ENCODE measurements at regions not wholly inside any gene's neighbourhood (a gene's known extent, or its start where the extent isn't known, plus 50 kb on each side); places are given as distances from the start of the nearest gene placed in this dataset.
"Not testable (repeated sequence)": the region's sequence is repeated elsewhere in the genome, so short reads cannot be mapped to it uniquely, and the experiment has no call there.

DNA sequence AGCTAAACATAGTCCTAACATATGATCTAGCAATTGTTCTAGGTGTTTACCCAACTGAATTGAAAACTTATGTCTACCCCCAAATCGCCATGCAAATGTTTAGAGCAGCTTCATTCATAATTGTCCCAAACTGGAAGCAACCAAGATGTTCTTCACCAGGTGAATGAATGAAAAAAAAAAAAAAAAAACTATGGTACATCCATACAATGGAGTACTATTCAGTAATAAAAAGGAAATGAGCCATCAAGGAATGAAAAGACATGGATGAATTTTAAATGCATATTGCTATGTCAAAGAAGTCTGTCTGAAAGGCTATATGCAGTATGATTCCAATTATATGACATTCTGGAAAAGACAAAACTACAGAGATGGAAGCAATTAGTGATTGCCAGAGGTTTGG lies 98.6 kb upstream of the ITPRID2 start:
- in situ Hi-C loops (cut with HindIII; ENCODE audit: low sequenced_read_pairs) = no loop called here
- no peak for DNase-seq (ENCODE audit: low read depth)
- TF ChIP-seq, protein P1, sequence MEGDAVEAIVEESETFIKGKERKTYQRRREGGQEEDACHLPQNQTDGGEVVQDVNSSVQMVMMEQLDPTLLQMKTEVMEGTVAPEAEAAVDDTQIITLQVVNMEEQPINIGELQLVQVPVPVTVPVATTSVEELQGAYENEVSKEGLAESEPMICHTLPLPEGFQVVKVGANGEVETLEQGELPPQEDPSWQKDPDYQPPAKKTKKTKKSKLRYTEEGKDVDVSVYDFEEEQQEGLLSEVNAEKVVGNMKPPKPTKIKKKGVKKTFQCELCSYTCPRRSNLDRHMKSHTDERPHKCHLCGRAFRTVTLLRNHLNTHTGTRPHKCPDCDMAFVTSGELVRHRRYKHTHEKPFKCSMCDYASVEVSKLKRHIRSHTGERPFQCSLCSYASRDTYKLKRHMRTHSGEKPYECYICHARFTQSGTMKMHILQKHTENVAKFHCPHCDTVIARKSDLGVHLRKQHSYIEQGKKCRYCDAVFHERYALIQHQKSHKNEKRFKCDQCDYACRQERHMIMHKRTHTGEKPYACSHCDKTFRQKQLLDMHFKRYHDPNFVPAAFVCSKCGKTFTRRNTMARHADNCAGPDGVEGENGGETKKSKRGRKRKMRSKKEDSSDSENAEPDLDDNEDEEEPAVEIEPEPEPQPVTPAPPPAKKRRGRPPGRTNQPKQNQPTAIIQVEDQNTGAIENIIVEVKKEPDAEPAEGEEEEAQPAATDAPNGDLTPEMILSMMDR (IDR thresholded peaks at IDR 0.05; ENCODE audit: low read depth, low read length, missing control alignments) = no peak
- H3K4me3 ChIP-seq (ENCODE audit: low read depth, low read length) = no peak overlapping the region

DNA sequence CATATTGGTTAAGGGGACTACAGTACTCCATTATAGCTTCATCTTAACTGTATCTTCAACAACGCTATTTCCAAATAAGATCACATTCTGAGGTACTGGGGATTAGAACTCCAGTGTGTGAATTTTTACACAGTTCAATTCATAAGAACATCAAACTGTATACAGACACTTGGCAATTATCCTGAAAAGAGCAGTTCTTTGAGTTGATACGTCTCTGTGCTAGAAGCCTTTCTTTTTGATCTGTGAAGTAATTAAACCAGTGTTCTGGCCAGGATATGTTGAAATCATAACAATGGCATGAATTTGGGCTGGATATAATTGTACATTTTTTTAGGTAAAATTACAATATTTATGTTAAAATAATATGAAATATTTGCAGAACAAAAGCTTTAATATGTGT lies 93.5 kb upstream of the ITPRID2 start:
- TF ChIP-seq, protein P1 (IDR thresholded peaks at IDR 0.05; ENCODE audit: low read depth, low read length, missing control alignments) = no peak
- DNase-seq (ENCODE audit: low read depth) = no peak
- no peak overlapping the region for H3K4me3 ChIP-seq (ENCODE audit: low read depth, low read length)
- in situ Hi-C loops (cut with HindIII; ENCODE audit: low sequenced_read_pairs) = no loop called here

DNA sequence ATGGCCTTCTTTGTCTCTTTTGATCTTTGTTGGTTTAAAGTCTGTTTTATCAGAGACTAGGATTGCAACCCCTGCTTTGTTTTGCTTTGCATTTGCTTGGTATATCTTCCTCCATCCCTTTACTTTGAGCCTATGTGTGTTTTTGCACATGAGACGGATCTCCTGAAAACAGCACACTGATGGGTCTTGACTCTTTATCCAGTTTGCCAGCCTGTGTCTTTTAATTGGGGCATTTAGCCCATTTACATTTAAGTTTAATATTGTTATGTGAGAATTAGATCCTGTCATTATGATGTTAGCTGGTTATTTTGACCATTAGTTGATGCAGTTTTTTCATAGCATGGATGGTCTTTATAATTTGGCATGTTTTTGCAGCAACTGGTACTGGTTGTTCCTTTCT lies 89.2 kb upstream of the ITPRID2 start:
- H3K4me3 ChIP-seq (ENCODE audit: low read depth, low read length); DNase-seq (ENCODE audit: low read depth); in situ Hi-C loops (cut with HindIII; ENCODE audit: low sequenced_read_pairs): not testable (repeated sequence)

DNA sequence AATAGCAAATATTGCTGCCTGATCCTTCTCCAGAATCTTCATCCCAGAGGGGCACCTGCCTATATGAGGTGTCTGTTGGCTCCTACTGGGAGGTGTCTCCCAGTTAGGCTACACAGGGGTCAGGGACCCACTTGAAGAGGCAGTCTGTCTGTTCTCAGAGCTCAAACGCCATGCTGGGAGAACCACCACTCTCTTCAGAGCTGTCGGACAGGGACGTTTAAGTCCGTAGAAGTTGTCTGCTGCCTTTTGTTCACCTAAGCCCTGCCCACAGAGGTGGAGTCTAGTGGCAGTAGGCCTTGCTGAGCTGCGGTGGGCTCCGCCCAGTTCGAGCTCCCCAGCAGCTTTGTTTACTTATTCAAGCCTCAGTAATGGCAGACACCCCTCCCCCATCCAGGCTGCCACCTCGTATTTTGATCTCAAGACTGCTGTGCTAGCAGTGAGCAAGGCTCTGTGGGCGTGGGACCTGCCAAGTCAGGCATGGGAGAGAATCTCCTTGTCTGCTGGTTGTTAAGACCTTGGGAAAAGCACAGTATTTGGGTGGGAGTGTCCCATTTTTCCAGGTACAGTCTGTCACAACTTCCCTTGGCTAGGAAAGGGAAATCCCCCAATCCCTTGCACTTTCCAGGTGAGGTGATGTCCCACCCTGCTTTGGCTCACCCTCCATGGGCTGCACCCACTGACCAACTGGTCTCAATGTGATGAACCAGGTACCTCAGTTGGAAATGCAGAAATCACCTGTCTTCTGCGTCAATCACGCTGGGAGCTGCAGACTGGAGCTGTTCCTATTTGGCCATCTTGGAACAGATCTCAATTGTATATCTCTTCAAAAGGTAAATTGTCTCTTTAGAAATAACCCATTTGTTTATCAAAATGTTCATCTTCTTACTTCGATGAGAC lies 87.4 kb upstream of the ITPRID2 start:
- in situ Hi-C loops (cut with HindIII; ENCODE audit: low sequenced_read_pairs); DNase-seq (ENCODE audit: low read depth); H3K4me3 ChIP-seq (ENCODE audit: low read depth, low read length): not testable (repeated sequence)

DNA sequence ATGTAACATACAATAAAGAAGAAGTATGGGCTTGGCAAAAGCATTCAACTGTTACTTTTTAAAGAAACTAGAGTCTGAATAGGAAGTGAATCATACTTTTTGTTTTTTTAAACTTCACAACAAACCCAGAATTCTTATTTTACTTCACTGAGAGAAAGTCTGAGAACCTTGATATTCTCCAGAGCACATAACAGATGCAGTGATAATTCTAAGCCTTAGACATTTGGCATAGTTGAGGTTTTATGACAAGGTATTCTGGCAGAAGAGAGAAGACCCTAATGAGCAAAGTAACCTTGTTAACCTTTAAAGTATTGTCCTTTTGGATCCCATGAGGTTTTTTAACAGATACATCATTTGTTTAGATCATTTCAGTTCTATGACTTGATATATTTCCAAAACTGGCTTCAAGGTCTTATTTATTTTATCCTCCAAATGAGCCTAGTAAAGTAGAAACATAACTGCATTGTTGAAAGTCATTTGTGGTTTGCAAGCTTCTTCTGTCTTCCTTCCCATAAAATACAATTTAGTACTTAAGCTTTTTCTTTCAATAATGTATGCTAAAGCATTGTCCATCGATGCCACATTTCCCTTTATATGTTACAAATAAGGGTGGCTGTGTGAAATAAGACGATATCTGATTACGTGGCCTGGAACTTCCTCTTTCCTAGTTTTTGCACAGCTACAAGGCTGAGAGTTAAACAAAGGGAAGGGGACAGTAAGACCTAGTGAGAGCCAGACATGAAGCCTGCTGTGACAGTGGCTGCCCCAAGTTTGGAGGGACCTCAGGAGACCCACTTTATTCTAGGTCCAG lies 86.1 kb upstream of the ITPRID2 start:
- DNase-seq (ENCODE audit: low read depth) = peak; percentile 77
- TF ChIP-seq, protein P1 (IDR thresholded peaks at IDR 0.05; ENCODE audit: low read depth, low read length, missing control alignments) = no peak
- in situ Hi-C loops (cut with HindIII; ENCODE audit: low sequenced_read_pairs) = no loop called here
- H3K4me3 ChIP-seq (ENCODE audit: low read depth, low read length) = no peak overlapping the region

DNA sequence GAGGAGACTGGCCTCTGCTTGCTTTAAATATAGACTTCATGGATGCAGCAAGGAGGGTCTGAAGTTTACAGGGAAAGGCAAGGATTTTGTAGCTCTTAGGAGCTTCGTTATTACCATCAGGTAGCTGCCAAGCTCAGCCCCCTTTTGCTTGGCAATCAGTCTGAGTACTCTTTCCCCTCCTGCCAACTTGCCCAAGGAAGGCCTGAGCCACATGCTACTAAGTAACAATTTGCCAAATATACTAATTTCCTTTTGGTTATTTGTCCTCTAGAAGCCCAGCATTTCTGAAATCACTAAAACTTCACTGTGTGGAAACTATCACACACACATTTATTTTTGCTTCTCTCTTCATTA lies 85.5 kb upstream of the ITPRID2 start:
- DNase-seq (ENCODE audit: low read depth) = no peak
- in situ Hi-C loops (cut with HindIII; ENCODE audit: low sequenced_read_pairs) = no loop called here
- H3K4me3 ChIP-seq (ENCODE audit: low read depth, low read length) = no peak overlapping the region
- TF ChIP-seq, protein P1 (IDR thresholded peaks at IDR 0.05; ENCODE audit: low read depth, low read length, missing control alignments) = no peak

DNA sequence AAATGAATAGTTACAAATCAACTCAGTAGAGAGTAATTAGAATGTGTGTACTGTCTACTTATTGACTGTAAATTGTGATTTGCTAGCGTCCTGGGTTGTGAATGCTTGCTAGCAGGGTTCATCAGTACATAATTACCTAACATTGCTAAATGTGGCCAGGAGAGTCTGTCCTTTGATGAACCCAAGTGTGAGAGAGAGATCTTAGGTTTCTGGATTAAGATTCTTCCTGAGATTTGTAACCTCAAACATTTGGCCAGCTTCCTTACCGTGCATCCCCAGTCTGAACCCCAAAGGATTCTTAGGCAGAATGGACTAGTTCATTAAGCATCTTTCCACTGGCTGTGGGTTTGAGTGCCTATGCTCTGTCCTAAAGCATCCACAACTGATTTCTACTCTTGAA lies 84.0 kb upstream of the ITPRID2 start:
- H3K4me3 ChIP-seq (ENCODE audit: low read depth, low read length) = no peak overlapping the region
- DNase-seq (ENCODE audit: low read depth) = peak; percentile 52
- in situ Hi-C loops (cut with HindIII; ENCODE audit: low sequenced_read_pairs) = no loop called here
- TF ChIP-seq, protein P1 (IDR thresholded peaks at IDR 0.05; ENCODE audit: low read depth, low read length, missing control alignments) = no peak
